Dendritic cell treated with granulocyte-macrophage colony-stimulating factor and Interleukin-4, amounts not matched to agents 40 ng/mL and 50 ng/mL, for 4 days (primary cell): ENCODE measurements at regions not wholly inside any gene's neighbourhood (a gene's known extent, or its start where the extent isn't known, plus 50 kb on each side); places are given as distances from the start of the nearest gene placed in this dataset.
"Not testable (repeated sequence)": the region's sequence is repeated elsewhere in the genome, so short reads cannot be mapped to it uniquely, and the experiment has no call there.

Source experiments
- H3K27ac Mint-ChIP-seq: one replicate; pipeline ENCODE4 v1.8.0; 2022; ENCODE audit warnings: mild to moderate bottlenecking, mixed read lengths
- H3K27me3 Mint-ChIP-seq: one replicate; pipeline ENCODE4 v1.8.0; 2022; ENCODE audit warnings: mild to moderate bottlenecking, mixed read lengths
- H3K36me3 Mint-ChIP-seq: one replicate; pipeline ENCODE4 v1.8.0; 2022; ENCODE audit warnings: low read depth, mixed read lengths
- H3K4me1 Mint-ChIP-seq: one replicate; pipeline ENCODE4 v1.8.0; 2022; ENCODE audit warnings: low read depth, mixed read lengths
- H3K4me3 Mint-ChIP-seq: one replicate; pipeline ENCODE4 v1.8.0; 2022; ENCODE audit warnings: mild to moderate bottlenecking, moderate library complexity, mixed read lengths
- H3K9me3 Mint-ChIP-seq: one replicate; pipeline ENCODE4 v1.8.0; 2022; ENCODE audit warnings: mixed read lengths
- intact Hi-C: fragments of 100-400 bp; cut with micrococcal nuclease; formaldehyde crosslinking; loops from one replicate; pipeline ENCODE4 v1.15.0; 2022

DNA sequence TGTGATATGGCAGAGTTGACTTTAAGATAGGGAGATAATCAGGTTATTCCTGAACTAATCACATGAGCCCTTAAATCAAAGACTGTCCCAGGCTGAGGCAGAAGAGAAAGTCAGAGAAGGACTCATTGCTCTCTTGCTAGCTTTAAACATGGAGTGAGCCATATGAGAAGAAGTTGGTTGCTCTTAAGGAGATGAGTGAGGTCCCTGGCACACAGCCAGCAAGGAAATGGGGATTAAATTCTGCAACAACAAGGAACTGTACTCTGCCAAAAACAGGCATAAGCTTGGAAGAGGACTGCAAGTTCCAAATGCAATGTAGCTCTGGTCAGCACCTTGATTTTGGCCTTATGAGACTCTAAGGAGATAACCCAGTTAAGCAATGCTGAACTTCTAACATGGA, 457.0 kb downstream of the PLOD2 start:
- H3K36me3 Mint-ChIP-seq = no peaks in the 10 kb centered on the region
- H3K9me3 Mint-ChIP-seq = no peaks in the 10 kb centered on the region
- H3K4me3 Mint-ChIP-seq = no peak overlapping the region
- H3K4me1 Mint-ChIP-seq = no peaks in the 10 kb centered on the region
- H3K27ac Mint-ChIP-seq = no peak overlapping the region
- intact Hi-C loops = no loop called here
- no peaks in the 10 kb centered on the region for H3K27me3 Mint-ChIP-seq

DNA sequence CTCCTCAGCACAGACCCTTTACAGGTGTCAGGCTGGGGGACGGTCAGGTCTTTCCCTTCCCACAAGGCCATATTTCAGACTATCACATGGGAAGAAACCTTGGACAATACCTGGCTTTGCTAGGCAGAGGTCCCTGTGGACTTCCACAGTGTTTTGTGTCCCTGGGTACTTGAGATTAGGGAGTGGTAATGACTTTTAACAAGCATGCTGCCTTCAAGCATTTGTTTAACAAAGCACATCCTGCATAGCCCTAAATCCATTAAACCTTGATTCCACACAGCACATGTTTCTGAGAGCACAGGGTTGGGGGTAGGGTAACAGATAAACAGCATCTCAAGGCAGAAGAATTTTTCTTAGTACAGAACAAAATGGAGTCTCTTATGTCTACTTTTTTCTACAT, 451.2 kb downstream of the PLOD2 start:
- H3K27ac Mint-ChIP-seq, H3K9me3 Mint-ChIP-seq, H3K27me3 Mint-ChIP-seq, H3K4me1 Mint-ChIP-seq, H3K36me3 Mint-ChIP-seq, intact Hi-C loops, H3K4me3 Mint-ChIP-seq: not testable (repeated sequence)

DNA sequence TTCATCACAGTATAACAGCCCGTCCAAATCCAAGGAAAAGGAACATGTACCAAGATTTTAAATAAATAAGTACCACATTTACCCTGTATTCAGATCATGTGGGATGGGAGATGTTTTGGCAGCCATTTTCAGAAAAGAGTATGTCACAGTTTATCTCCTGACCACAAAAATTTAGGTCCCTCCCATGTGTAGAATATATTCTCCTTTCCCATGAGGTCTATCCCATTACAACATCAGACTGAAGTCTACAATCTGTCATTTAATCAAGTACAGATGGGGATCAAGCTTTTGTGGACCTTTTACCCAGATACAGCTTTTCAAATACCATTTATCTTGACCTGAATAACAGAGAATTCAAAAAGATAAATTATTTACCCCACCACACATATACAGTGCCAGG, 444.5 kb downstream of the PLOD2 start:
- Mint-ChIP-seq H3K4me1 (no peaks in the 10 kb centered on the region), H3K36me3 (no peaks in the 10 kb centered on the region), H3K4me3 (no peak overlapping the region), H3K27me3 (no peaks in the 10 kb centered on the region), H3K27ac (no peak overlapping the region), H3K9me3 (no peaks in the 10 kb centered on the region)
- intact Hi-C loops = no loop called here

DNA sequence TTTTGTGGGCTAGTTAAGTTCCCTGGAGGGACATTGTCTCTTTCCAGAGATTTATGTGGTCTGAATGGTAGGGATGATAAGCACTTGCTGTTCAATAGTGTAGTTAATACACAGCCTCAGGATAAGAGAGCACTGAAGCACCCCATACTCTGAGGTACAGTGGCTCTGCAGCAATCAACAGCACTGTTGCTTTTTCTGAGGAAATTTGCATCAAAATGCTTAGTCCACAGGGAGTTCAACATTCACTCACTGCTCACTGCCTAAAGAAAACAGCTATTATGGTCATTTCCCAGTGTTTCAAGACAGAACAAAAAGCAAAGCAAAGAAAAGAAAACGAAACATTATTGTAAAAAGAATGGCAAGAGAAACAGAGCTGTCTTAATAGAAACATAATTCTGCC, 441.9 kb downstream of the PLOD2 start:
- Mint-ChIP-seq H3K9me3 (no peaks in the 10 kb centered on the region), H3K4me1 (no peaks in the 10 kb centered on the region), H3K36me3 (no peaks in the 10 kb centered on the region), H3K27me3 (no peaks in the 10 kb centered on the region), H3K4me3 (no peak overlapping the region), H3K27ac (no peak overlapping the region)
- intact Hi-C loops = no loop called here

DNA sequence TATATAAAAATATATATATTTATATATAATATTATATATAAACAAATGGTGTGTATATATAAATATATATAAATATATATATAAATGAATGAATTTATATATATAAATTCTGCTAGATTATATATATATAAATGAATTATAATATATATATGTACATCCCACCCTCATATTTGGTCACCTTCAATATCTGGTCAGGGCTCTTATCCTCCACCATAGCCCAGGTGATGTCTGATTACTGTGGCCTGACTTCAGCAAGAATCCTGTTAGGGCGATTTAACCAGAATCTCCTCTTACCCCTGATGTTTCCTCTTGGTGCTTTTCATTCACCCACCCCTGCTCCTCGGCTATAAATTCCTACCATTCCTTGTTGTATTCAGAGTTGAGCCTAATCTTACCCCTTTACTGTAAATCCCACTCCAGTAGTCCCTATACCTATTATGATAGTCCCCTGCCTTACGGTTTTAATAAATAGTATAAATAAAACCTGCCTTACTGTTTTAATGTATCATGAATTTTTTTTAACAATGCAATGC, 439.6 kb downstream of the PLOD2 start:
- no peaks in the 10 kb centered on the region for H3K4me1 Mint-ChIP-seq
- H3K27me3 Mint-ChIP-seq = no peaks in the 10 kb centered on the region

DNA sequence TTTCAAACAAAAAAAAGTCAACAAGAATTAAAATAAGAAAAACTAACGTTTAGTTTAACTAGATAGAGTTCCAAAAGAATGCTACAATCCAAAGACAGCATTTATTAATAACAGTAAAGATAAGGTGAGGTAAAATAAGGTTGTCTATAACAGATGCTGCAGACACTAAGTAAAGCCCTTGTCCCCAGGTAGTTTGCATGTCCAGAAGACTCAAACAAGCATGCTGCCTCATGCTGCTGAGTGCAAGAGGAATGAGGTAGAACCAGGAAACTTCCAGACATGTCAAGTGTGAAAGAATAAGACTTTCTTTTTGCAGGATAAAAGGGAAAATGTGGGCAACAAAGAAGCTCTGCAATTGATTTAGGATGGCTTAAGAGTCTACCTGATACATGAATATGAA, 439.2 kb downstream of the PLOD2 start:
- Mint-ChIP-seq H3K9me3 (peaks cover 13% of the 10 kb centered on the region), H3K4me1 (no peaks in the 10 kb centered on the region), H3K27ac (no peak overlapping the region), H3K36me3 (no peaks in the 10 kb centered on the region), H3K4me3 (no peak overlapping the region), H3K27me3 (no peaks in the 10 kb centered on the region)
- intact Hi-C loops = no loop called here

More for the DNA sequence above, 439.6 kb downstream of the PLOD2 start:
- Mint-ChIP-seq H3K4me3 (no peak overlapping the region), H3K9me3 (peaks cover 8% of the 10 kb centered on the region), H3K27ac (no peak overlapping the region), H3K36me3 (no peaks in the 10 kb centered on the region)
- intact Hi-C loops = no loop called here

DNA sequence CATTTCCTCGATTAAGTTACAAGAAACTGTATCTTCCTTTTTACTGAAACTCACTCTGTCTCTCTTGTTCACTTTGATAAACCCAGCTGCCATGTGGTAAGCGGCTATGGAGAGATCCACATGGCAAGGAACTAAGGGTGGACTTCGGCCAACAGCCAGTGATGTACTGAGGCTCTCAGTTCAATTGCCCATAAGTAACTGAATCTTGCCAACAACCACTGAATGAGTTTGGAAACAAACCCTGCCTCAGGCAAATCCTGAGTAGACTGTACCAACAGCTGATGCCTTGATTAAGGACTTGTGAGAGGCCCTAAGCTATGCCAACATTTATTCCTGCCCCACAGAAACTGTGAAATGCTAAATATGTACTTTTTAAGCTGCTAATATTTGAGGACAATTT, 433.5 kb downstream of the PLOD2 start:
- Mint-ChIP-seq H3K27me3 (no peaks in the 10 kb centered on the region), H3K4me3 (no peak overlapping the region), H3K4me1 (no peaks in the 10 kb centered on the region), H3K27ac (no peak overlapping the region), H3K9me3 (peaks cover 17% of the 10 kb centered on the region), H3K36me3 (no peaks in the 10 kb centered on the region)
- intact Hi-C loops = no loop called here

DNA sequence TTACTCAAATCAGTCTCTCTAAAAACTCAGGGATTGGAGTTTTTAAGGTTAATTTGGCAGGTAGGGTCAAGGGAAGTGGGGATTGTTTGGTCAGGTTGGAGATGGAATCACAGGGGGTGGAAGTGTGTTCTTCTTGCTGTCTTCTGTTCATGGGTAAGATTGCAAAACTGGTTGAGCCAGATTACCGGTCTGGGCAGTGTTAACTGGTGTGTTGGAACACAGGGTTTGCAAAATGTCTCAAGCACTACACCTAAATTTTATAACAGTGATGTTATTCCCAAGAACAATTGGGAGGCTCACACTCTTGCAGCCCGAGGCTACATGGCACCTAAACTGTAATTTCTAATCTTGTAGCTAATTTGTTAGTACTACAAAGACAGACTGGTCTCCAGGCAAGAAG, 425.4 kb downstream of the PLOD2 start:
- no peak overlapping the region for H3K4me3 Mint-ChIP-seq
- H3K27ac Mint-ChIP-seq = no peak overlapping the region
- H3K27me3 Mint-ChIP-seq = no peaks in the 10 kb centered on the region
- no peaks in the 10 kb centered on the region for H3K36me3 Mint-ChIP-seq
- H3K4me1 Mint-ChIP-seq = no peaks in the 10 kb centered on the region
- intact Hi-C loops = no loop called here
- peaks cover 6% of the 10 kb centered on the region for H3K9me3 Mint-ChIP-seq

DNA sequence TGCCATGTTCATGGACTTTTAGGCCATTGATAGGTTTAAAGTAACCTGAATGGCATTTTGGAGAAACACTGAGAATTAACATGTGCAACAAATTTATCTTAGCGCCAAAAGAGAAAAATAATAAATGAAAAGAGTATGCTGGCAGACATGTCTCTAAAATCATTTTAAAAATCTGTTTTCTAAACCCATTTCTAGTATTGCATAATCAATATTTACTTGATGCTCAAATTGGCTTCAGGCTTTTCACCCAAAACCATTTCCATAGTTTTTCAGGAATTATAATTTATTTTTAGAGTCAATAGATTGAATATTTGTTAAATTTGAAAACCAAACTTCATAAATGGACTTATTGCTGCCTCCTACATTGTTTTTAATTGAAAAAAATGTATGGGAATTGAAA, 423.0 kb downstream of the PLOD2 start:
- H3K27me3 Mint-ChIP-seq = no peaks in the 10 kb centered on the region
- no peak overlapping the region for H3K4me3 Mint-ChIP-seq
- H3K36me3 Mint-ChIP-seq = no peaks in the 10 kb centered on the region

DNA sequence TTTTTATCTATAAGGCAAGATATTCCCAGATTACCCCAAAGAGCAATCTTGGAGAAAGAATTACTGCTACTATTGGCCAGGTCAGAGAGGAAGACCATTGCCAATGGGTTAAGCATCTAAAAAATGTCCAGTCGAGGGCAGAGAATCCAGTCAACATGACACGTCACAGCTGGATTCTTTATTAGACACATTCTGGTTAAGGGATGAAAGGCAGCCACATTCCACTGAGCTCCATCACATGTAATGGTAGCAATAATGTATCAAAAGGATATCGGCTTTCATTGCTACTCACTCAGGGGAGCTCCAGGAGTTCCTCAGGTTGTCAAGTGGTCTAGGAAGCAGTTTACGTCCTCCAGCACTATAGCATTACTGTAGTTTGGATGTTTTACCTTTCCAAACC, 421.1 kb downstream of the PLOD2 start:
- H3K36me3 Mint-ChIP-seq = no peaks in the 10 kb centered on the region
- no peak overlapping the region for H3K27ac Mint-ChIP-seq
- H3K27me3 Mint-ChIP-seq = no peaks in the 10 kb centered on the region
- intact Hi-C loops = no loop called here
- H3K4me1 Mint-ChIP-seq = no peaks in the 10 kb centered on the region
- no peak overlapping the region for H3K4me3 Mint-ChIP-seq
- peaks cover 18% of the 10 kb centered on the region for H3K9me3 Mint-ChIP-seq

More for the DNA sequence above, 423.0 kb downstream of the PLOD2 start:
- peaks cover 11% of the 10 kb centered on the region for H3K9me3 Mint-ChIP-seq
- intact Hi-C loops = no loop called here
- no peak overlapping the region for H3K27ac Mint-ChIP-seq
- no peaks in the 10 kb centered on the region for H3K4me1 Mint-ChIP-seq

DNA sequence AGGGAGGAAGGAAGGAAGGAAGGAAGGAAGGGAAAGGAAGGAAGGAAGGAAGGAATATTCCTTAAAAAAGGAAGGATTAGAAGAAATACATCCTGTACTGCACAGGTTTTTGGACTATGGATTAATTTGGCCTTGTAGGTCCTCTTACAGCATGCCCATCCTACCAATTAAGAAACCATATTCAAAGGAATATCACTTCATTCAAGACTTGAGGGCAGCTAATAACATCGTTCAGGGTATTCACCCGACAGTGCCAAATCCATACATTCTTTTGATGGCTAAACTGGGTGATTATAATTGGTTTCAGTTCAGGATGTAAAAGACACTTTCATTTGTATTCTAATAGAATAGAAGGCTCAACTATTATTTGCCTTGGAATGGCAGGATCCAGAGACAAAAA, 410.3 kb downstream of the PLOD2 start:
- H3K27ac Mint-ChIP-seq = no peak overlapping the region
- peaks cover 9% of the 10 kb centered on the region for H3K9me3 Mint-ChIP-seq
- H3K4me3 Mint-ChIP-seq = no peak overlapping the region
- H3K36me3 Mint-ChIP-seq = no peaks in the 10 kb centered on the region
- no peaks in the 10 kb centered on the region for H3K27me3 Mint-ChIP-seq
- intact Hi-C loops = no loop called here
- H3K4me1 Mint-ChIP-seq = no peaks in the 10 kb centered on the region

DNA sequence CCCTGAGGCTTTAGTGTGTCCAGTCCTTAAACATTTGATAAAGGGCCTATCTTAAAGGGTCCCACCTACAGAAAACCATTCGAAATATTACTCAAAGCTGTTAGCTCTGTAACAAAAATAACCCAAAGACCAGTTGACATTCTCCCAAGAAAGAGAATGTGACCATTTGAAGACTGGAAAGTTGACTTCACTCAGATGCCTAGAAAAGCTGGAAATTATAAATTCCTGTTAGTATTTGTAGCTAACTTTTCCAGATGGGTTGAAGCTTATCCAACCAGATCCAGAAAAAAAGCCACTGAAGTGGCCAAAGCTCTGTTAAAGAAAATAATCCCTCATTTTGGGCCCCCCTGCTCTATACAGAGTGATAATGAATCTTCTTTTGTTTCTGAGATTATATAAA, 408.4 kb downstream of the PLOD2 start:
- peaks cover 9% of the 10 kb centered on the region for H3K9me3 Mint-ChIP-seq
- no peak overlapping the region for H3K4me3 Mint-ChIP-seq
- H3K27me3 Mint-ChIP-seq = no peaks in the 10 kb centered on the region
- no peaks in the 10 kb centered on the region for H3K36me3 Mint-ChIP-seq
- intact Hi-C loops = no loop called here
- no peaks in the 10 kb centered on the region for H3K4me1 Mint-ChIP-seq
- no peak overlapping the region for H3K27ac Mint-ChIP-seq

DNA sequence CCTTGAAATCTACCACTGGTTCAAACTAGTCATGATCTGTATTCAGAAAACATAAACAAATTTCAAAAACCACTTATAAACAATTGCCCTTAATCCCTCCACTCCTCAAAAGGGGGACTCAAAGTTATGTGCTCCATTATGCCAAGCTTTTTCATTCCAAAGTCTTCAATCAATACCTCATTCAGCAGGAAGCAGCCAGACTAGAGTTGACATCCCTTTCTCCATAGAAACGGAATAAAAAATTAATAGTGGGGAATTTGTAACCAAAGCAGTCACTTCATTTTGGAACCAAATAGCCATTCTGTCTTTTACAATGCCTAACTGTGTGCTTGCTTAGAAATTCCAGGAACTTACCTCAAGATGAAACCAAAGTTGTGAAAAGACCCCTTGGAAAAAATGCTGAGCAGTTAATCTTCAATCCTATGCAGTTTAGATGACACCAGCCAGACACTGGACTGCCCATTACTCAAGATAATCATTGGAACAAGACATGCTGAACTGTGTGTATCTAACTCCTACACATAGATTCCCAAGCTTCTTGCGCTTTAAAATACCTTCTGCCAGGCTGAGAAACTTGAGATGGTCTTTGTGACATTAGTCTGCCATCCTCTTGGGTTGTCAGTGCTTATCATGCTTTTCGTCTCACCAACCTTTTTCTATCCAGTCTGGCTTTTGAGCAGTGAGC, 406.2 kb downstream of the PLOD2 start:
- Mint-ChIP-seq H3K27me3 (no peaks in the 10 kb centered on the region), H3K4me3 (no peak overlapping the region), H3K27ac (no peak overlapping the region), H3K36me3 (no peaks in the 10 kb centered on the region), H3K4me1 (no peaks in the 10 kb centered on the region), H3K9me3 (no peaks in the 10 kb centered on the region)
- intact Hi-C loops = no loop called here

DNA sequence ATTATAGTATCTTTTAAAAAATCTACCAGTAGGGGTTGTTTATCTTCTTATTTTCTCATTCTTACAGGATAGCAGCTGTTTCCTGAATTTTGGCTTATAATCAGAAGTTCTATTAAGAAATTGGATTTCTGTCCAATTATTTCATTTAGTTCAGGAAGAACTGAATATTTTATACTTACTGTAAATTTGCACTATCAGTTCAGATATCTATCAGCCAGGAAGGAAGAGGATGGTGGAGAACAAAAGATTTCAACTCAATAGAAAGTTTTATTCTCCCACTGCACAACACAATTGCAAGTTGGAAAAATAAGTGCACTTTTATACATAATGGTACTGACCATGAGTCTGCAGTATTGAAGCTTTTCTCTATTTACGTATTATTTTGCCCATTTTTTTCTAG, 400.9 kb downstream of the PLOD2 start:
- H3K9me3 Mint-ChIP-seq = no peaks in the 10 kb centered on the region
- H3K27me3 Mint-ChIP-seq = no peaks in the 10 kb centered on the region
- H3K36me3 Mint-ChIP-seq = no peaks in the 10 kb centered on the region
- intact Hi-C loops = no loop called here
- no peak overlapping the region for H3K4me3 Mint-ChIP-seq
- H3K27ac Mint-ChIP-seq = no peak overlapping the region
- H3K4me1 Mint-ChIP-seq = no peaks in the 10 kb centered on the region

DNA sequence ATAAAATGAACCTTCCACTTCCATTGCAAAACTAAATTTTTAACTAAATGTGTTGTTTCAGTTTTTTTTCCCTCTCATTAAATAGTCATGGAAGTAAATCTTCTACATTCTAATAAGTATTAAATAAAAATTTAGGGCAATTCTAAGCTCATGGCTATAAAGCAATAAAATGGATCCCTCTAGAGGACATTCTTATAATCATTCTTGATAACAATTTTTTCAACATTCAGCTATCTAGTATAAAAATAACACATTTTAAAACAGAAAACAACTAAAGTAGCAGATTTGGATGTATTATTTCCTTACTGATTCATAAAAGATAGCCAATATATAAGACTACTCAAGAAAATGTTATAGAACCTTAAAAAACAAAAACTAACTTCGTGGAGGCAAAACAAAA, 393.1 kb downstream of the PLOD2 start:
- intact Hi-C loops = no loop called here
- no peaks in the 10 kb centered on the region for H3K4me1 Mint-ChIP-seq
- H3K9me3 Mint-ChIP-seq = no peaks in the 10 kb centered on the region
- no peak overlapping the region for H3K4me3 Mint-ChIP-seq
- no peak overlapping the region for H3K27ac Mint-ChIP-seq
- H3K36me3 Mint-ChIP-seq = no peaks in the 10 kb centered on the region
- no peaks in the 10 kb centered on the region for H3K27me3 Mint-ChIP-seq
